HG03280 (cell line): ENCODE measurements at regions not wholly inside any gene's neighbourhood (a gene's known extent, or its start where the extent isn't known, plus 50 kb on each side); places are given as distances from the start of the nearest gene placed in this dataset.
"Not testable (repeated sequence)": the region's sequence is repeated elsewhere in the genome, so short reads cannot be mapped to it uniquely, and the experiment has no call there.

ENCODE experiments used
- ATAC-seq: cut with Tn5 transposase; IDR thresholded peaks from one replicate; pipeline ENCODE4 v1.9.1; 2021; ENCODE audit warnings: mild to moderate bottlenecking, moderate library complexity; ENCODE audit not compliant: unreplicated experiment

- ATAC-seq = no peak
These were observed 243.7 kb downstream of the UTRN start for GRCh38 chr6:144528743-144529425.

- no peak for ATAC-seq
These were observed 245.0 kb downstream of the UTRN start for GRCh38 chr6:144530118-144530517.

GRCh38 chr6:144532238-144532637, 247.1 kb downstream of the UTRN start:
- ATAC-seq = not testable (repeated sequence)

- ATAC-seq = no peak
These were observed 249.0 kb downstream of the UTRN start for GRCh38 chr6:144534180-144534579.

- no peak for ATAC-seq
These were observed 250.5 kb downstream of the UTRN start for GRCh38 chr6:144535630-144536029.

GRCh38 chr6:144536079-144536478, 250.9 kb downstream of the UTRN start:
- no peak for ATAC-seq

- ATAC-seq = no peak
These were observed 258.1 kb downstream of the UTRN start for GRCh38 chr6:144543006-144543871.

GRCh38 chr6:144544266-144544830, 259.2 kb downstream of the UTRN start:
- no peak for ATAC-seq

GRCh38 chr6:144546807-144547206, 261.7 kb downstream of the UTRN start:
- no peak for ATAC-seq

GRCh38 chr6:144547409-144547808, 262.3 kb downstream of the UTRN start:
- ATAC-seq = no peak

- no peak for ATAC-seq
These were observed 263.4 kb downstream of the UTRN start for GRCh38 chr6:144548536-144548935.

- ATAC-seq = no peak
These were observed 265.0 kb downstream of the UTRN start for GRCh38 chr6:144549837-144550747.

GRCh38 chr6:144551339-144551738, 266.2 kb downstream of the UTRN start:
- no peak for ATAC-seq

- ATAC-seq = no peak
These were observed 269.9 kb downstream of the UTRN start for GRCh38 chr6:144555066-144555465.

GRCh38 chr6:144559865-144560593, 274.9 kb downstream of the UTRN start:
- no peak for ATAC-seq

- no peak for ATAC-seq
These were observed 276.4 kb downstream of the UTRN start for GRCh38 chr6:144561455-144562043.

- no peak for ATAC-seq
These were observed 279.1 kb downstream of the UTRN start for GRCh38 chr6:144564202-144564601.

GRCh38 chr6:144566868-144567615, 281.9 kb downstream of the UTRN start:
- no peak for ATAC-seq

- ATAC-seq = no peak
These were observed 283.1 kb downstream of the UTRN start for GRCh38 chr6:144568241-144568640.
